Astrocyte (in vitro differentiated cells and primary cell): ENCODE measurements at regions not wholly inside any gene's neighbourhood (a gene's known extent, or its start where the extent isn't known, plus 50 kb on each side); places are given as distances from the start of the nearest gene placed in this dataset.

Source experiments
- EZH2 ChIP-seq: IDR thresholded peaks from 2 replicates; pipeline ENCODE4 v1.6.1; 2012; ENCODE audit warnings: mild to moderate bottlenecking, low read length, inconsistent platforms; ENCODE audit not compliant: insufficient read depth
- TF ChIP-seq, protein P1 (sequence below): IDR thresholded peaks from 2 replicates; pipeline ENCODE4 v1.5.1; 2011; ENCODE audit warnings: low read depth, mild to moderate bottlenecking, inconsistent platforms, low read length, moderate library complexity; ENCODE audit not compliant: insufficient read depth

DNA sequence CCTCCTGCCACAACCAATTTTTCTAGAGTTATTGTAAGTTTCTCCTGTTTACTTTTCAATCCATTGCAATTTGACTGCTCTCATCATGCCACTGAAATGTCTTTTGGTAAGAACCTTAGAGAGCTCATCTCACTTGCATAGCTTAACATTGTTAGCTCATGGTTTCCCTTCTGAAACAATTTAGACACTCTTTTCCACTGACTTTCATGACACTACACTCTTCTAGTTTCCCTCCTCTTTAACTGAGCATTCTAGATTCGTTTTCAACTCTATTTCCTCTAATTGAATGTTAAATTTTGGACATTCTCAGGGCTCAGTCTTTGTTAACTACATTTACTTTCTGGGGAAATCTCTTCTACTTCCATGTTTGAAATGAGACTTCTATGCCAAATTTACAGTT lies 369.1 kb downstream of the JRKL start:
- TF ChIP-seq, protein P1, sequence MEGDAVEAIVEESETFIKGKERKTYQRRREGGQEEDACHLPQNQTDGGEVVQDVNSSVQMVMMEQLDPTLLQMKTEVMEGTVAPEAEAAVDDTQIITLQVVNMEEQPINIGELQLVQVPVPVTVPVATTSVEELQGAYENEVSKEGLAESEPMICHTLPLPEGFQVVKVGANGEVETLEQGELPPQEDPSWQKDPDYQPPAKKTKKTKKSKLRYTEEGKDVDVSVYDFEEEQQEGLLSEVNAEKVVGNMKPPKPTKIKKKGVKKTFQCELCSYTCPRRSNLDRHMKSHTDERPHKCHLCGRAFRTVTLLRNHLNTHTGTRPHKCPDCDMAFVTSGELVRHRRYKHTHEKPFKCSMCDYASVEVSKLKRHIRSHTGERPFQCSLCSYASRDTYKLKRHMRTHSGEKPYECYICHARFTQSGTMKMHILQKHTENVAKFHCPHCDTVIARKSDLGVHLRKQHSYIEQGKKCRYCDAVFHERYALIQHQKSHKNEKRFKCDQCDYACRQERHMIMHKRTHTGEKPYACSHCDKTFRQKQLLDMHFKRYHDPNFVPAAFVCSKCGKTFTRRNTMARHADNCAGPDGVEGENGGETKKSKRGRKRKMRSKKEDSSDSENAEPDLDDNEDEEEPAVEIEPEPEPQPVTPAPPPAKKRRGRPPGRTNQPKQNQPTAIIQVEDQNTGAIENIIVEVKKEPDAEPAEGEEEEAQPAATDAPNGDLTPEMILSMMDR, result no peak
- TF ChIP-seq EZH2, result no peak
